NCI-H345 treated with DMSO at 0.1 percent for 48 hours (cell line): ENCODE measurements at regions not wholly inside any gene's neighbourhood (a gene's known extent, or its start where the extent isn't known, plus 50 kb on each side); places are given as distances from the start of the nearest gene placed in this dataset.

Source experiments
- DNase-seq: peaks from one replicate; lab custom pipeline; 2025; ENCODE audit not compliant: unreplicated experiment; lab: John Stamatoyannopoulos, UW

GRCh38 chr5:107218457-107219193 lies 452.1 kb downstream of the EFNA5 start:
- DNase-seq: no peak

- DNase-seq: no peak
Observed at GRCh38 chr5:107217721-107218130, 453.0 kb downstream of the EFNA5 start.

- DNase-seq: no peak
Observed at GRCh38 chr5:107216587-107216986, 454.1 kb downstream of the EFNA5 start.

- DNase-seq: no peak
Observed at GRCh38 chr5:107215611-107216010, 455.1 kb downstream of the EFNA5 start.

GRCh38 chr5:107213025-107213424 lies 457.7 kb downstream of the EFNA5 start:
- DNase-seq: no peak

GRCh38 chr5:107211630-107212029 lies 459.1 kb downstream of the EFNA5 start:
- DNase-seq: no peak

GRCh38 chr5:107208867-107209266 lies 461.9 kb downstream of the EFNA5 start:
- no peak for DNase-seq

GRCh38 chr5:107204413-107204812 lies 466.3 kb downstream of the EFNA5 start:
- no peak for DNase-seq

GRCh38 chr5:107203243-107203642 lies 467.5 kb downstream of the EFNA5 start:
- no peak for DNase-seq

GRCh38 chr5:107199756-107200155 lies 471.0 kb downstream of the EFNA5 start:
- DNase-seq: no peak

- DNase-seq: no peak
Observed at GRCh38 chr5:107196500-107197059, 474.2 kb downstream of the EFNA5 start.

GRCh38 chr5:107195890-107196395 lies 474.8 kb downstream of the EFNA5 start:
- no peak for DNase-seq

GRCh38 chr5:107184871-107185270 lies 485.9 kb downstream of the EFNA5 start:
- no peak for DNase-seq

- no peak for DNase-seq
Observed at GRCh38 chr5:107184066-107184465, 486.7 kb downstream of the EFNA5 start.

GRCh38 chr5:107170620-107171019 lies 500.1 kb downstream of the EFNA5 start:
- no peak for DNase-seq

GRCh38 chr5:107169867-107170266 lies 500.9 kb downstream of the EFNA5 start:
- DNase-seq: no peak

- no peak for DNase-seq
Observed at GRCh38 chr5:107168848-107169752, 501.6 kb downstream of the EFNA5 start.

GRCh38 chr5:107168086-107168485 lies 502.7 kb downstream of the EFNA5 start:
- DNase-seq: no peak

- no peak for DNase-seq
Observed at GRCh38 chr5:107165296-107165695, 505.4 kb downstream of the EFNA5 start.

- DNase-seq: no peak
Observed at GRCh38 chr5:107157809-107158208, 512.9 kb downstream of the EFNA5 start.

- no peak for DNase-seq
Observed at GRCh38 chr5:107155707-107156106, 515.0 kb downstream of the EFNA5 start.

- no peak for DNase-seq
Observed at GRCh38 chr5:107154593-107154992, 516.1 kb downstream of the EFNA5 start.
